ENCODE measurements at regions not wholly inside any gene's neighbourhood (a gene's known extent, or its start where the extent isn't known, plus 50 kb on each side); places are given as distances from the start of the nearest gene placed in this dataset.

GRCh38 chr4:16952896-16953630 is 54.6 kb upstream of the LDB2 start:
- Histone ChIP-seq H3K27ac (ENCODE audit: low read depth, low read length) (no peak overlapping the region), H3K36me3 (ENCODE audit: insufficient read depth, low read length) (no peaks in the 10 kb centered on the region), H3K4me3 (ENCODE audit: low read depth in 1 of 2, low read length in 2 of 2) (no peak overlapping the region), H3K27me3 (ENCODE audit: control insufficient read depth in 1 of 2, insufficient read depth in 2 of 2, low read length in 2 of 2) (no peaks in the 10 kb centered on the region), H3K4me1 (ENCODE audit: insufficient read depth, low read length) (no peaks in the 10 kb centered on the region), H3K9me3 (ENCODE audit: low read length) (no peaks in the 10 kb centered on the region), H3K9ac (ENCODE audit: low read length) (no peak overlapping the region)

- Histone ChIP-seq H3K9ac (ENCODE audit: low read length) (no peak overlapping the region), H3K36me3 (ENCODE audit: insufficient read depth, low read length) (no peaks in the 10 kb centered on the region), H3K27me3 (ENCODE audit: control insufficient read depth in 1 of 2, insufficient read depth in 2 of 2, low read length in 2 of 2) (no peaks in the 10 kb centered on the region), H3K27ac (ENCODE audit: low read depth, low read length) (no peak overlapping the region), H3K4me3 (ENCODE audit: low read depth in 1 of 2, low read length in 2 of 2) (no peak overlapping the region), H3K4me1 (ENCODE audit: insufficient read depth, low read length) (no peaks in the 10 kb centered on the region), H3K9me3 (ENCODE audit: low read length) (no peaks in the 10 kb centered on the region)
Measured at GRCh38 chr4:16952462-16952871, 54.0 kb upstream of the LDB2 start.
